ENCODE measurements at regions not wholly inside any gene's neighbourhood (a gene's known extent, or its start where the extent isn't known, plus 50 kb on each side); places are given as distances from the start of the nearest gene placed in this dataset.
"Not testable (repeated sequence)": the region's sequence is repeated elsewhere in the genome, so short reads cannot be mapped to it uniquely, and the experiment has no call there.

GRCh38 chr18:11494107-11494506 is 115.3 kb upstream of the SLC35G4 start:
- Histone ChIP-seq H3K4me1 (ENCODE audit: control insufficient read depth in 1 of 2, insufficient read depth in 1 of 2, low read depth in 1 of 2, low read length in 1 of 2) (no peaks in the 10 kb centered on the region), H3K27me3 (no peaks in the 10 kb centered on the region), H3K27ac (no peak overlapping the region), H3K4me3 (ENCODE audit: low read depth in 1 of 2, low read length in 1 of 2) (no peak overlapping the region), H3K36me3 (no peaks in the 10 kb centered on the region), H3K9me3 (no peaks in the 10 kb centered on the region)
- TF ChIP-seq CTCF (IDR thresholded peaks at IDR 0.05) = no peak

GRCh38 chr18:11489266-11489899 is 120.0 kb upstream of the SLC35G4 start:
- no peaks in the 10 kb centered on the region for H3K9me3 ChIP-seq
- TF ChIP-seq CTCF (IDR thresholded peaks at IDR 0.05) = no peak
- H3K27ac ChIP-seq = no peak overlapping the region
- H3K27me3 ChIP-seq = no peaks in the 10 kb centered on the region
- no peak overlapping the region for H3K4me3 ChIP-seq (ENCODE audit: low read depth in 1 of 2, low read length in 1 of 2)
- H3K4me1 ChIP-seq (ENCODE audit: control insufficient read depth in 1 of 2, insufficient read depth in 1 of 2, low read depth in 1 of 2, low read length in 1 of 2) = no peaks in the 10 kb centered on the region
- no peaks in the 10 kb centered on the region for H3K36me3 ChIP-seq

- Histone ChIP-seq H3K27me3 (no peaks in the 10 kb centered on the region), H3K36me3 (no peaks in the 10 kb centered on the region), H3K27ac (no peak overlapping the region), H3K9me3 (no peaks in the 10 kb centered on the region), H3K4me3 (ENCODE audit: low read depth in 1 of 2, low read length in 1 of 2) (no peak overlapping the region), H3K4me1 (ENCODE audit: control insufficient read depth in 1 of 2, insufficient read depth in 1 of 2, low read depth in 1 of 2, low read length in 1 of 2) (no peaks in the 10 kb centered on the region)
- no peak for TF ChIP-seq CTCF (IDR thresholded peaks at IDR 0.05)
These were observed 121.2 kb upstream of the SLC35G4 start for GRCh38 chr18:11488175-11488574.

- Histone ChIP-seq H3K4me3 (ENCODE audit: low read depth in 1 of 2, low read length in 1 of 2) (no peak overlapping the region), H3K9me3 (no peaks in the 10 kb centered on the region), H3K27ac (no peak overlapping the region), H3K36me3 (no peaks in the 10 kb centered on the region), H3K27me3 (no peaks in the 10 kb centered on the region), H3K4me1 (ENCODE audit: control insufficient read depth in 1 of 2, insufficient read depth in 1 of 2, low read depth in 1 of 2, low read length in 1 of 2) (no peaks in the 10 kb centered on the region)
- TF ChIP-seq CTCF (IDR thresholded peaks at IDR 0.05) = no peak
These were observed 122.0 kb upstream of the SLC35G4 start for GRCh38 chr18:11487390-11487789.

GRCh38 chr18:11482271-11482670 is 127.1 kb upstream of the SLC35G4 start:
- Histone ChIP-seq H3K4me1 (ENCODE audit: control insufficient read depth in 1 of 2, insufficient read depth in 1 of 2, low read depth in 1 of 2, low read length in 1 of 2) (no peaks in the 10 kb centered on the region), H3K27ac (no peak overlapping the region), H3K36me3 (no peaks in the 10 kb centered on the region), H3K9me3 (no peaks in the 10 kb centered on the region), H3K27me3 (no peaks in the 10 kb centered on the region), H3K4me3 (ENCODE audit: low read depth in 1 of 2, low read length in 1 of 2) (no peak overlapping the region)
- no peak for TF ChIP-seq CTCF (IDR thresholded peaks at IDR 0.05)

- H3K27ac ChIP-seq = no peak overlapping the region
- H3K4me3 ChIP-seq (ENCODE audit: low read depth in 1 of 2, low read length in 1 of 2) = no peak overlapping the region
- no peaks in the 10 kb centered on the region for H3K9me3 ChIP-seq
- no peak for TF ChIP-seq CTCF (IDR thresholded peaks at IDR 0.05)
- H3K4me1 ChIP-seq (ENCODE audit: control insufficient read depth in 1 of 2, insufficient read depth in 1 of 2, low read depth in 1 of 2, low read length in 1 of 2) = no peaks in the 10 kb centered on the region
- H3K27me3 ChIP-seq = no peaks in the 10 kb centered on the region
- H3K36me3 ChIP-seq = no peaks in the 10 kb centered on the region
These were observed 128.7 kb upstream of the SLC35G4 start for GRCh38 chr18:11480692-11481091.

GRCh38 chr18:11479031-11479430 is 130.4 kb upstream of the SLC35G4 start:
- H3K4me3 ChIP-seq (ENCODE audit: low read depth in 1 of 2, low read length in 1 of 2); H3K9me3 ChIP-seq; H3K36me3 ChIP-seq; H3K27ac ChIP-seq; H3K27me3 ChIP-seq; H3K4me1 ChIP-seq (ENCODE audit: control insufficient read depth in 1 of 2, insufficient read depth in 1 of 2, low read depth in 1 of 2, low read length in 1 of 2): not testable (repeated sequence)

Data from neutrophil (primary cell).